ENCODE measurements at regions not wholly inside any gene's neighbourhood (a gene's known extent, or its start where the extent isn't known, plus 50 kb on each side); places are given as distances from the start of the nearest gene placed in this dataset.

DNA sequence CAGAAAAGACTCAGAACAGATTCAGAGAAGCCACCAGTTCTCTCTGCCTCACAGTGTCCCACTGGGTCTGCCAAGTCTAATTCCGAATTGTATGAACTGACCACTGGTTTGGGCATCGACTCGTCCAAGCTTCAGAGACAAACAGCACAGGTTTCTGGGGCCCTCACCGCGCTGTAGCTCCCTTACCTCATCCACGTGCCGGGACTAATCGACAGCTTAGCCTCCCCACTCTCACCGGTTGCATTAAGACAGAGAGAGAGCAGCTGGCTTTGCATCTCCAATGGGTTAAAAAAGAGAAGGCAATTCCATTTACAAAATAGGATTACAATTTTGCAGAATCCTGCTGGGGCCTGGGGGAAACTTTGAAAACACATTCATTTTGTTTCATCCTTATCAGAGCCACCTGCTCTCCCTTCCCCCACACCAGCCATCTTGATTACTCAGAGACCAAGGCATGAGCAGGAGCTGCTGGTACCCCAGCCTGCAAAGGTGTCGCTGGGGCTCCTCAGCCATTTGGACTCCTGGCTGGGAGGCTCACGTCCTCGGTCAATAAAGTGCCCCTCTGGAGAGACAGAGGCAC is 95.3 kb upstream of the RPL38 start:
- Mint-ChIP-seq H3K9me3 (ENCODE audit: unreplicated experiment) (no peaks in the 10 kb centered on the region), H3K36me3 (ENCODE audit: low read depth, unreplicated experiment) (no peaks in the 10 kb centered on the region), H3K27ac (ENCODE audit: unreplicated experiment) (no peak overlapping the region), H3K4me3 (ENCODE audit: unreplicated experiment) (no peak overlapping the region), H3K27me3 (ENCODE audit: unreplicated experiment) (no peaks in the 10 kb centered on the region), H3K4me1 (ENCODE audit: unreplicated experiment) (peaks cover 3% of the 10 kb centered on the region)
- TF ChIP-seq, protein P1, sequence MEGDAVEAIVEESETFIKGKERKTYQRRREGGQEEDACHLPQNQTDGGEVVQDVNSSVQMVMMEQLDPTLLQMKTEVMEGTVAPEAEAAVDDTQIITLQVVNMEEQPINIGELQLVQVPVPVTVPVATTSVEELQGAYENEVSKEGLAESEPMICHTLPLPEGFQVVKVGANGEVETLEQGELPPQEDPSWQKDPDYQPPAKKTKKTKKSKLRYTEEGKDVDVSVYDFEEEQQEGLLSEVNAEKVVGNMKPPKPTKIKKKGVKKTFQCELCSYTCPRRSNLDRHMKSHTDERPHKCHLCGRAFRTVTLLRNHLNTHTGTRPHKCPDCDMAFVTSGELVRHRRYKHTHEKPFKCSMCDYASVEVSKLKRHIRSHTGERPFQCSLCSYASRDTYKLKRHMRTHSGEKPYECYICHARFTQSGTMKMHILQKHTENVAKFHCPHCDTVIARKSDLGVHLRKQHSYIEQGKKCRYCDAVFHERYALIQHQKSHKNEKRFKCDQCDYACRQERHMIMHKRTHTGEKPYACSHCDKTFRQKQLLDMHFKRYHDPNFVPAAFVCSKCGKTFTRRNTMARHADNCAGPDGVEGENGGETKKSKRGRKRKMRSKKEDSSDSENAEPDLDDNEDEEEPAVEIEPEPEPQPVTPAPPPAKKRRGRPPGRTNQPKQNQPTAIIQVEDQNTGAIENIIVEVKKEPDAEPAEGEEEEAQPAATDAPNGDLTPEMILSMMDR (IDR thresholded peaks at IDR 0.05; ENCODE audit: unreplicated experiment), result no peak
- DNase-seq (ENCODE audit: low spot score), result no peak

- H3K36me3 Mint-ChIP-seq (ENCODE audit: low read depth, unreplicated experiment), result no peaks in the 10 kb centered on the region
- H3K4me1 Mint-ChIP-seq (ENCODE audit: unreplicated experiment), result no peaks in the 10 kb centered on the region
- TF ChIP-seq, protein P1 (IDR thresholded peaks at IDR 0.05; ENCODE audit: unreplicated experiment), result no peak
- H3K27me3 Mint-ChIP-seq (ENCODE audit: unreplicated experiment), result no peaks in the 10 kb centered on the region
- no peak for DNase-seq (ENCODE audit: low spot score)
- H3K4me3 Mint-ChIP-seq (ENCODE audit: unreplicated experiment), result no peak overlapping the region
- H3K9me3 Mint-ChIP-seq (ENCODE audit: unreplicated experiment), result no peaks in the 10 kb centered on the region
- no peak overlapping the region for H3K27ac Mint-ChIP-seq (ENCODE audit: unreplicated experiment)
These were observed 93.0 kb upstream of the RPL38 start for GRCh38 chr17:74110467-74110866.

DNA sequence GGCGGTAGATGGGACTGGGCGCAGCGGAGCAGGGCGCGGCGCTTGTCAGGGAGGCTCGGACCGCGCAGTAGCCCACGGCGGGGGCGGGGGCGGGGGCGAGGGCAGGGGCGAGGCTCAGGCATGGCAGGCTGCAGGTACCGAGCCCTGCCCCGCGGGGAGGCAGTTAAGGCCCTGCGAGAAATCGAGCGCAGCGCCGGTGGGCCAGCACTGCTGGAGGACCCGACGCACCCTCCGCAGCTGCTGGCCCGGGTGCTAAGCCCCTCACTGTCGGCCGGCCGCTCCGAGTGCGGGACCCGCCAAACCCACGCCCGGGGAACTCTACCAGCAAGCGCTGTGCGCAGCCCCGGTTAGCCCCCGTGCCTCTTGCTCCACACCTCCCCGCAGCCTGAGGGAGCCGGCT is 90.2 kb upstream of the RPL38 start:
- TF ChIP-seq, protein P1 (IDR thresholded peaks at IDR 0.05; ENCODE audit: unreplicated experiment), result no peak
- Mint-ChIP-seq H3K36me3 (ENCODE audit: low read depth, unreplicated experiment) (no peaks in the 10 kb centered on the region), H3K4me1 (ENCODE audit: unreplicated experiment) (peaks cover 9% of the 10 kb centered on the region), H3K4me3 (ENCODE audit: unreplicated experiment) (no peak overlapping the region), H3K27ac (ENCODE audit: unreplicated experiment) (no peak overlapping the region), H3K9me3 (ENCODE audit: unreplicated experiment) (no peaks in the 10 kb centered on the region), H3K27me3 (ENCODE audit: unreplicated experiment) (no peaks in the 10 kb centered on the region)
- DNase-seq (ENCODE audit: low spot score), result no peak

- peaks cover 9% of the 10 kb centered on the region for H3K4me1 Mint-ChIP-seq (ENCODE audit: unreplicated experiment)
- TF ChIP-seq, protein P1 (IDR thresholded peaks at IDR 0.05; ENCODE audit: unreplicated experiment), result no peak
- H3K27ac Mint-ChIP-seq (ENCODE audit: unreplicated experiment), result no peak overlapping the region
- no peaks in the 10 kb centered on the region for H3K27me3 Mint-ChIP-seq (ENCODE audit: unreplicated experiment)
- no peaks in the 10 kb centered on the region for H3K9me3 Mint-ChIP-seq (ENCODE audit: unreplicated experiment)
- H3K36me3 Mint-ChIP-seq (ENCODE audit: low read depth, unreplicated experiment), result no peaks in the 10 kb centered on the region
- no peak overlapping the region for H3K4me3 Mint-ChIP-seq (ENCODE audit: unreplicated experiment)
- no peak for DNase-seq (ENCODE audit: low spot score)
These were observed 89.5 kb upstream of the RPL38 start for GRCh38 chr17:74113952-74114351.

GRCh38 chr17:74114881-74115470 is 88.5 kb upstream of the RPL38 start:
- no peak for DNase-seq (ENCODE audit: low spot score)
- H3K27me3 Mint-ChIP-seq (ENCODE audit: unreplicated experiment), result no peaks in the 10 kb centered on the region
- peaks cover 9% of the 10 kb centered on the region for H3K4me1 Mint-ChIP-seq (ENCODE audit: unreplicated experiment)
- TF ChIP-seq, protein P1 (IDR thresholded peaks at IDR 0.05; ENCODE audit: unreplicated experiment), result no peak
- no peak overlapping the region for H3K4me3 Mint-ChIP-seq (ENCODE audit: unreplicated experiment)
- no peak overlapping the region for H3K27ac Mint-ChIP-seq (ENCODE audit: unreplicated experiment)
- H3K36me3 Mint-ChIP-seq (ENCODE audit: low read depth, unreplicated experiment), result no peaks in the 10 kb centered on the region
- H3K9me3 Mint-ChIP-seq (ENCODE audit: unreplicated experiment), result no peaks in the 10 kb centered on the region

Data from endothelial cell (in vitro differentiated cells).